GM12878 (cell line): ENCODE measurements at regions not wholly inside any gene's neighbourhood (a gene's known extent, or its start where the extent isn't known, plus 50 kb on each side); places are given as distances from the start of the nearest gene placed in this dataset.

Experiments used
- CTCF ChIP-seq, 3 experiments: IDR thresholded peaks in 2 of 3; conservative IDR thresholded peaks in 1 of 3; 2 replicates each; pipeline ENCODE4 v1.5.1; 2011; ENCODE audit warnings: low read depth in 3 of 3, low read length in 3 of 3, mild to moderate bottlenecking in 3 of 3, control low read depth in 2 of 3, moderate library complexity in 2 of 3, inconsistent platforms in 1 of 3, mixed read lengths in 1 of 3; ENCODE audit not compliant: control insufficient read depth in 2 of 3, insufficient read depth in 1 of 3; ENCODE audit errors: extremely low read depth in 1 of 3
- DPF2 ChIP-seq: fragments of 450-650 bp; IDR thresholded peaks from 2 replicates; pipeline ENCODE4 v1.6.1; 2017; ENCODE audit warnings: mild to moderate bottlenecking
- EZH2 ChIP-seq: IDR thresholded peaks from 2 replicates; pipeline ENCODE4 v1.6.1; 2012; ENCODE audit warnings: low read depth, mild to moderate bottlenecking, control low read depth, inconsistent platforms, low read length, borderline replicate concordance; ENCODE audit not compliant: control insufficient read depth
- HDAC2 ChIP-seq: fragments of 200-600 bp; sonication (generic); IDR thresholded peaks from 2 replicates; pipeline ENCODE4 v1.6.1; 2017
- MTA2 ChIP-seq: fragments of 450-650 bp; IDR thresholded peaks from 2 replicates; pipeline ENCODE4 v1.6.1; 2016; ENCODE audit warnings: low read depth, mild to moderate bottlenecking, moderate library complexity
- NFIC ChIP-seq: IDR thresholded peaks from 2 replicates; pipeline ENCODE4 v1.6.1; 2012; ENCODE audit warnings: low read depth, mild to moderate bottlenecking, inconsistent platforms, low read length, moderate library complexity
- NR2C1 ChIP-seq: fragments of 450-650 bp; IDR thresholded peaks from 2 replicates; pipeline ENCODE4 v1.6.1; 2017; ENCODE audit warnings: antibody characterized with exemption, mild to moderate bottlenecking, moderate library complexity
- POLR2A ChIP-seq: IDR thresholded peaks from 2 replicates; pipeline ENCODE4 v1.6.1; 2011; ENCODE audit warnings: low read depth, mild to moderate bottlenecking, low read length
- SMAD1 ChIP-seq: fragments of 450-650 bp; IDR thresholded peaks from 2 replicates; pipeline ENCODE4 v1.6.1; 2018; ENCODE audit warnings: mild to moderate bottlenecking, low read depth; ENCODE audit not compliant: partially characterized antibody
- SMC3 ChIP-seq: IDR thresholded peaks from 2 replicates; pipeline ENCODE4 v1.6.1; 2011; ENCODE audit warnings: low read length, improper control_type of control experiment, borderline replicate concordance
- USF2 ChIP-seq: IDR thresholded peaks from 2 replicates; pipeline ENCODE4 v1.6.1; 2011; ENCODE audit warnings: low read depth, low read length, improper control_type of control experiment, borderline replicate concordance
- ZNF207 ChIP-seq: fragments of 450-650 bp; IDR thresholded peaks from 2 replicates; pipeline ENCODE4 v1.6.1; 2014; ENCODE audit warnings: antibody characterized with exemption, mild to moderate bottlenecking, borderline replicate concordance
- TF ChIP-seq, protein P1 (sequence below): IDR thresholded peaks from 2 replicates; pipeline ENCODE4 v1.6.1; 2012; ENCODE audit warnings: low read depth, low read length, improper control_type of control experiment
- TF ChIP-seq, protein P2 (sequence below): fragments of 450-650 bp; formaldehyde crosslinking; IDR thresholded peaks from 2 replicates; pipeline ENCODE4 v1.4.0; 2020; ENCODE audit warnings: mild to moderate bottlenecking, moderate library complexity

DNA sequence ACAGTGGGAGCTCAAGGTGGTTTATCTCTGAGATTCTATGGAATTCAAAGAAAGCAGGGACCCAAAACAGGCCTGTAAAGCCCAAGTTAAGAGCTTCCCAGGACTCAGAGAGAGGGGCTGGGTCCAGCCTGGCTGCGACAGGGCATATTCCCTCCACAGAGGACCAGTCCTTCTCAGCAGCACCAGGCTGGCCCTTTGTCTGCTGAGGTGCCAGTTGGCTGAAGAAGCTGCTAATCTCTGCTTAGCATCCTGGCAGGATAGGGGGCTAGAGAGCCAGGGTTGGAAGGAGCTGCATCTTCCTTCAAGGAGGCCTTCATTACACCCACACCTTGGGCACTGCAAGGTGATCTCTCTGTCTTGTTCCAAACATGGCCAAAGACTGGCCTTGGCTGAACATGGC, 68.3 kb upstream of the TUNAR start:
- TF ChIP-seq USF2 (no peak), ZNF207 (no peak), SMAD1 (no peak), EZH2 (no peak), NR2C1 (no peak), HDAC2 (no peak), SMC3 (no peak), CTCF (IDR thresholded peaks at IDR 0.05 in 2 of 3, conservative IDR thresholded peaks at IDR 0.05 in 1 of 3; ENCODE audit: control insufficient read depth in 2 of 3, extremely low read depth in 1 of 3, insufficient read depth in 1 of 3, low read depth in 3 of 3, low read length in 3 of 3) (no peak), NFIC (no peak), DPF2 (no peak), MTA2 (no peak), POLR2A (no peak)
- TF ChIP-seq, protein P1, sequence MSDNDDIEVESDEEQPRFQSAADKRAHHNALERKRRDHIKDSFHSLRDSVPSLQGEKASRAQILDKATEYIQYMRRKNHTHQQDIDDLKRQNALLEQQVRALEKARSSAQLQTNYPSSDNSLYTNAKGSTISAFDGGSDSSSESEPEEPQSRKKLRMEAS, result no peak
- TF ChIP-seq, protein P2, sequence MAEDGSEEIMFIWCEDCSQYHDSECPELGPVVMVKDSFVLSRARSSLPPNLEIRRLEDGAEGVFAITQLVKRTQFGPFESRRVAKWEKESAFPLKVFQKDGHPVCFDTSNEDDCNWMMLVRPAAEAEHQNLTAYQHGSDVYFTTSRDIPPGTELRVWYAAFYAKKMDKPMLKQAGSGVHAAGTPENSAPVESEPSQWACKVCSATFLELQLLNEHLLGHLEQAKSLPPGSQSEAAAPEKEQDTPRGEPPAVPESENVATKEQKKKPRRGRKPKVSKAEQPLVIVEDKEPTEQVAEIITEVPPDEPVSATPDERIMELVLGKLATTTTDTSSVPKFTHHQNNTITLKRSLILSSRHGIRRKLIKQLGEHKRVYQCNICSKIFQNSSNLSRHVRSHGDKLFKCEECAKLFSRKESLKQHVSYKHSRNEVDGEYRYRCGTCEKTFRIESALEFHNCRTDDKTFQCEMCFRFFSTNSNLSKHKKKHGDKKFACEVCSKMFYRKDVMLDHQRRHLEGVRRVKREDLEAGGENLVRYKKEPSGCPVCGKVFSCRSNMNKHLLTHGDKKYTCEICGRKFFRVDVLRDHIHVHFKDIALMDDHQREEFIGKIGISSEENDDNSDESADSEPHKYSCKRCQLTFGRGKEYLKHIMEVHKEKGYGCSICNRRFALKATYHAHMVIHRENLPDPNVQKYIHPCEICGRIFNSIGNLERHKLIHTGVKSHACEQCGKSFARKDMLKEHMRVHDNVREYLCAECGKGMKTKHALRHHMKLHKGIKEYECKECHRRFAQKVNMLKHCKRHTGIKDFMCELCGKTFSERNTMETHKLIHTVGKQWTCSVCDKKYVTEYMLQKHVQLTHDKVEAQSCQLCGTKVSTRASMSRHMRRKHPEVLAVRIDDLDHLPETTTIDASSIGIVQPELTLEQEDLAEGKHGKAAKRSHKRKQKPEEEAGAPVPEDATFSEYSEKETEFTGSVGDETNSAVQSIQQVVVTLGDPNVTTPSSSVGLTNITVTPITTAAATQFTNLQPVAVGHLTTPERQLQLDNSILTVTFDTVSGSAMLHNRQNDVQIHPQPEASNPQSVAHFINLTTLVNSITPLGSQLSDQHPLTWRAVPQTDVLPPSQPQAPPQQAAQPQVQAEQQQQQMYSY (CRISPR knock-in tag), result no peak
